ENCODE measurements at regions not wholly inside any gene's neighbourhood (a gene's known extent, or its start where the extent isn't known, plus 50 kb on each side); places are given as distances from the start of the nearest gene placed in this dataset.

DNA sequence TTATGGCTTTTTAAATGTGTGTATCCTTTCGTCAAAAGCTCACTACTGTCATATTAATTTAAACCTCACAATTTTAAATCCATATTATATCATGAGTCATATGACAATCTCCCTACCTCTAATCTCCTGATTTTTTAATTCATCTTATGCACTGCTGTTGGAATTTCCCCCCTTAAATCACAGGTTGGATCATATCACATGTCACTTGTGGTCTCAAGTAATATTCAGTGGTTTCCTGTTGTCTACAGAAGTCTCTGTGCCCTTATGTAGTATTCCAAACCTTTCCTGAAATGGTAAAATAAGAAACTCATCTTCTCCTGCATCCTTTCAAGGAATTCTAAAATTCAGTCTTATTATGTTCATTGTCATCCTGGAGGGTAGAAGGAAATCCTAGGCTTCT is 116.0 kb upstream of the CBLB start:
- TF ChIP-seq YY1 (IDR thresholded peaks at IDR 0.05) (no peak), EGR1 (IDR thresholded peaks at IDR 0.05; ENCODE audit: low read depth in 2 of 2) (no peak), RAD21 (IDR thresholded peaks at IDR 0.05) (no peak), JUND (IDR thresholded peaks at IDR 0.05) (no peak), GABPA (IDR thresholded peaks at IDR 0.05 in 1 of 2, conservative IDR thresholded peaks at IDR 0.05 in 1 of 2) (no peak), TAF1 (conservative IDR thresholded peaks at IDR 0.05) (no peak), SP1 (IDR thresholded peaks at IDR 0.05) (no peak), RXRA (IDR thresholded peaks at IDR 0.05) (no peak), FOXA1 (IDR thresholded peaks at IDR 0.05) (no peak)
- TF ChIP-seq, protein P1, sequence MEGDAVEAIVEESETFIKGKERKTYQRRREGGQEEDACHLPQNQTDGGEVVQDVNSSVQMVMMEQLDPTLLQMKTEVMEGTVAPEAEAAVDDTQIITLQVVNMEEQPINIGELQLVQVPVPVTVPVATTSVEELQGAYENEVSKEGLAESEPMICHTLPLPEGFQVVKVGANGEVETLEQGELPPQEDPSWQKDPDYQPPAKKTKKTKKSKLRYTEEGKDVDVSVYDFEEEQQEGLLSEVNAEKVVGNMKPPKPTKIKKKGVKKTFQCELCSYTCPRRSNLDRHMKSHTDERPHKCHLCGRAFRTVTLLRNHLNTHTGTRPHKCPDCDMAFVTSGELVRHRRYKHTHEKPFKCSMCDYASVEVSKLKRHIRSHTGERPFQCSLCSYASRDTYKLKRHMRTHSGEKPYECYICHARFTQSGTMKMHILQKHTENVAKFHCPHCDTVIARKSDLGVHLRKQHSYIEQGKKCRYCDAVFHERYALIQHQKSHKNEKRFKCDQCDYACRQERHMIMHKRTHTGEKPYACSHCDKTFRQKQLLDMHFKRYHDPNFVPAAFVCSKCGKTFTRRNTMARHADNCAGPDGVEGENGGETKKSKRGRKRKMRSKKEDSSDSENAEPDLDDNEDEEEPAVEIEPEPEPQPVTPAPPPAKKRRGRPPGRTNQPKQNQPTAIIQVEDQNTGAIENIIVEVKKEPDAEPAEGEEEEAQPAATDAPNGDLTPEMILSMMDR (IDR thresholded peaks at IDR 0.05; ENCODE audit: low read depth, low read length, missing input control), result no peak
- TF ChIP-seq, protein P2, sequence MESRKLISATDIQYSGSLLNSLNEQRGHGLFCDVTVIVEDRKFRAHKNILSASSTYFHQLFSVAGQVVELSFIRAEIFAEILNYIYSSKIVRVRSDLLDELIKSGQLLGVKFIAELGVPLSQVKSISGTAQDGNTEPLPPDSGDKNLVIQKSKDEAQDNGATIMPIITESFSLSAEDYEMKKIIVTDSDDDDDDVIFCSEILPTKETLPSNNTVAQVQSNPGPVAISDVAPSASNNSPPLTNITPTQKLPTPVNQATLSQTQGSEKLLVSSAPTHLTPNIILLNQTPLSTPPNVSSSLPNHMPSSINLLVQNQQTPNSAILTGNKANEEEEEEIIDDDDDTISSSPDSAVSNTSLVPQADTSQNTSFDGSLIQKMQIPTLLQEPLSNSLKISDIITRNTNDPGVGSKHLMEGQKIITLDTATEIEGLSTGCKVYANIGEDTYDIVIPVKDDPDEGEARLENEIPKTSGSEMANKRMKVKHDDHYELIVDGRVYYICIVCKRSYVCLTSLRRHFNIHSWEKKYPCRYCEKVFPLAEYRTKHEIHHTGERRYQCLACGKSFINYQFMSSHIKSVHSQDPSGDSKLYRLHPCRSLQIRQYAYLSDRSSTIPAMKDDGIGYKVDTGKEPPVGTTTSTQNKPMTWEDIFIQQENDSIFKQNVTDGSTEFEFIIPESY (IDR thresholded peaks at IDR 0.05), result no peak
- TF ChIP-seq, protein P3, sequence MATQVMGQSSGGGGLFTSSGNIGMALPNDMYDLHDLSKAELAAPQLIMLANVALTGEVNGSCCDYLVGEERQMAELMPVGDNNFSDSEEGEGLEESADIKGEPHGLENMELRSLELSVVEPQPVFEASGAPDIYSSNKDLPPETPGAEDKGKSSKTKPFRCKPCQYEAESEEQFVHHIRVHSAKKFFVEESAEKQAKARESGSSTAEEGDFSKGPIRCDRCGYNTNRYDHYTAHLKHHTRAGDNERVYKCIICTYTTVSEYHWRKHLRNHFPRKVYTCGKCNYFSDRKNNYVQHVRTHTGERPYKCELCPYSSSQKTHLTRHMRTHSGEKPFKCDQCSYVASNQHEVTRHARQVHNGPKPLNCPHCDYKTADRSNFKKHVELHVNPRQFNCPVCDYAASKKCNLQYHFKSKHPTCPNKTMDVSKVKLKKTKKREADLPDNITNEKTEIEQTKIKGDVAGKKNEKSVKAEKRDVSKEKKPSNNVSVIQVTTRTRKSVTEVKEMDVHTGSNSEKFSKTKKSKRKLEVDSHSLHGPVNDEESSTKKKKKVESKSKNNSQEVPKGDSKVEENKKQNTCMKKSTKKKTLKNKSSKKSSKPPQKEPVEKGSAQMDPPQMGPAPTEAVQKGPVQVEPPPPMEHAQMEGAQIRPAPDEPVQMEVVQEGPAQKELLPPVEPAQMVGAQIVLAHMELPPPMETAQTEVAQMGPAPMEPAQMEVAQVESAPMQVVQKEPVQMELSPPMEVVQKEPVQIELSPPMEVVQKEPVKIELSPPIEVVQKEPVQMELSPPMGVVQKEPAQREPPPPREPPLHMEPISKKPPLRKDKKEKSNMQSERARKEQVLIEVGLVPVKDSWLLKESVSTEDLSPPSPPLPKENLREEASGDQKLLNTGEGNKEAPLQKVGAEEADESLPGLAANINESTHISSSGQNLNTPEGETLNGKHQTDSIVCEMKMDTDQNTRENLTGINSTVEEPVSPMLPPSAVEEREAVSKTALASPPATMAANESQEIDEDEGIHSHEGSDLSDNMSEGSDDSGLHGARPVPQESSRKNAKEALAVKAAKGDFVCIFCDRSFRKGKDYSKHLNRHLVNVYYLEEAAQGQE (IDR thresholded peaks at IDR 0.05), result no peak
- TF ChIP-seq, protein P4, sequence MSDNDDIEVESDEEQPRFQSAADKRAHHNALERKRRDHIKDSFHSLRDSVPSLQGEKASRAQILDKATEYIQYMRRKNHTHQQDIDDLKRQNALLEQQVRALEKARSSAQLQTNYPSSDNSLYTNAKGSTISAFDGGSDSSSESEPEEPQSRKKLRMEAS (IDR thresholded peaks at IDR 0.05), result no peak
- TF ChIP-seq, protein P5, sequence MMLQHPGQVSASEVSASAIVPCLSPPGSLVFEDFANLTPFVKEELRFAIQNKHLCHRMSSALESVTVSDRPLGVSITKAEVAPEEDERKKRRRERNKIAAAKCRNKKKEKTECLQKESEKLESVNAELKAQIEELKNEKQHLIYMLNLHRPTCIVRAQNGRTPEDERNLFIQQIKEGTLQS (IDR thresholded peaks at IDR 0.05), result no peak

Data from liver (tissue), 3 donors.